Ascending aorta (tissue), 2 donors: ENCODE measurements at regions not wholly inside any gene's neighbourhood (a gene's known extent, or its start where the extent isn't known, plus 50 kb on each side); places are given as distances from the start of the nearest gene placed in this dataset.

Experiments
- DNase-seq, 2 donors: peaks; one replicate each; pipeline ENCODE4 v3.0.0-alpha.2; 2019; ENCODE audit warnings: low spot score in 2 of 2
- H3K27ac ChIP-seq, 2 donors: fragments of 200-600 bp; sonication (generic); one replicate each; pipeline ENCODE4 v1.5.1; 2016 to 2017; ENCODE audit warnings: mild to moderate bottlenecking in 1 of 2
- H3K27me3 ChIP-seq: fragments of 200-600 bp; sonication (generic); one replicate; pipeline ENCODE4 v1.5.1; 2017
- H3K36me3 ChIP-seq, 2 donors: fragments of 200-600 bp; sonication (generic); one replicate each; pipeline ENCODE4 v1.5.1; 2016
- H3K4me1 ChIP-seq, 2 donors: fragments of 200-600 bp; sonication (generic); one replicate each; pipeline ENCODE4 v1.5.1; 2016 to 2017; ENCODE audit warnings: mild to moderate bottlenecking in 1 of 2
- H3K4me3 ChIP-seq, 2 donors: fragments of 200-600 bp; sonication (generic); one replicate each; pipeline ENCODE4 v1.5.1; 2016 to 2017; ENCODE audit warnings: mild to moderate bottlenecking in 1 of 2
- H3K9me3 ChIP-seq, 2 donors: fragments of 200-600 bp; sonication (generic); one replicate each; pipeline ENCODE4 v1.5.1; 2016
- CTCF ChIP-seq, 3 experiments: fragments of 200-600 bp in 2 of 3; fragments of 450-650 bp in 1 of 3; sonication (generic) in 2 of 3; IDR thresholded peaks; one replicate each; pipeline ENCODE4 v1.5.1; 2016 to 2019; ENCODE audit warnings: antibody characterized with exemption in 3 of 3, mild to moderate bottlenecking in 1 of 3, moderate library complexity in 1 of 3
- intact Hi-C: fragments of 100-400 bp; cut with DNase I; formaldehyde crosslinking; loops from one replicate; pipeline ENCODE4 v1.15.1; 2023

GRCh38 chr5:12885018-12885417, 980.8 kb upstream of the CTNND2 start:
- no peaks in the 10 kb centered on the region for H3K27me3 ChIP-seq

GRCh38 chr5:12883395-12883794, 979.1 kb upstream of the CTNND2 start:
- no peak for TF ChIP-seq CTCF (IDR thresholded peaks at IDR 0.05)
- H3K4me3 ChIP-seq, result no peak overlapping the region
- no peak for DNase-seq
- intact Hi-C loops, result no loop called here
- no peaks in the 10 kb centered on the region for H3K36me3 ChIP-seq
- H3K27ac ChIP-seq, result no peak overlapping the region
- no peaks in the 10 kb centered on the region for H3K4me1 ChIP-seq
- H3K9me3 ChIP-seq, result no peaks in the 10 kb centered on the region
- no peaks in the 10 kb centered on the region for H3K27me3 ChIP-seq

More at GRCh38 chr5:12885018-12885417, 980.8 kb upstream of the CTNND2 start:
- Histone ChIP-seq H3K9me3 (no peaks in the 10 kb centered on the region), H3K36me3 (no peaks in the 10 kb centered on the region), H3K4me1 (no peaks in the 10 kb centered on the region), H3K4me3 (no peak overlapping the region), H3K27ac (no peak overlapping the region)
- intact Hi-C loops, result no loop called here
- no peak for DNase-seq
- no peak for TF ChIP-seq CTCF (IDR thresholded peaks at IDR 0.05)

GRCh38 chr5:12876541-12877298, 972.5 kb upstream of the CTNND2 start:
- H3K27ac ChIP-seq, result no peak overlapping the region
- intact Hi-C loops, result no loop called here
- H3K4me3 ChIP-seq, result no peak overlapping the region
- TF ChIP-seq CTCF (IDR thresholded peaks at IDR 0.05), result no peak
- H3K9me3 ChIP-seq, result no peaks in the 10 kb centered on the region
- no peaks in the 10 kb centered on the region for H3K36me3 ChIP-seq
- DNase-seq, result no peak
- H3K27me3 ChIP-seq, result no peaks in the 10 kb centered on the region
- H3K4me1 ChIP-seq, result no peaks in the 10 kb centered on the region

- intact Hi-C loops, result no loop called here
- no peak for DNase-seq
- H3K4me3 ChIP-seq, result no peak overlapping the region
- no peaks in the 10 kb centered on the region for H3K4me1 ChIP-seq
- H3K36me3 ChIP-seq, result no peaks in the 10 kb centered on the region
- TF ChIP-seq CTCF (IDR thresholded peaks at IDR 0.05), result no peak
- H3K27me3 ChIP-seq, result no peaks in the 10 kb centered on the region
- no peak overlapping the region for H3K27ac ChIP-seq
- H3K9me3 ChIP-seq, result no peaks in the 10 kb centered on the region
Measured at GRCh38 chr5:12870872-12871539, 966.8 kb upstream of the CTNND2 start.

GRCh38 chr5:12865529-12865928, 961.3 kb upstream of the CTNND2 start:
- intact Hi-C loops, result no loop called here
- Histone ChIP-seq H3K27ac (no peak overlapping the region), H3K36me3 (no peaks in the 10 kb centered on the region), H3K4me3 (no peak overlapping the region), H3K27me3 (no peaks in the 10 kb centered on the region), H3K9me3 (no peaks in the 10 kb centered on the region), H3K4me1 (no peaks in the 10 kb centered on the region)
- TF ChIP-seq CTCF (IDR thresholded peaks at IDR 0.05), result no peak
- DNase-seq, result no peak
